H9 (cell line): ENCODE measurements at regions not wholly inside any gene's neighbourhood (a gene's known extent, or its start where the extent isn't known, plus 50 kb on each side); places are given as distances from the start of the nearest gene placed in this dataset.
A peak's percentile ranks its signal among the peaks of the same experiment; 100 is the strongest.

Experiments
- DNase-seq: peaks from one replicate; pipeline ENCODE4 v3.0.0-alpha.2; 2017
- H2AFZ ChIP-seq: one replicate; pipeline ENCODE4 v1.6.1; 2013; ENCODE audit warnings: mild to moderate bottlenecking, low read length, control low read depth, moderate library complexity
- H2AK5ac ChIP-seq: 2 replicates; pipeline ENCODE4 v1.6.1; 2013; ENCODE audit warnings: low read length, control low read depth, mixed read lengths; ENCODE audit not compliant: insufficient read length
- H2BK120ac ChIP-seq: one replicate; pipeline ENCODE4 v1.6.1; 2013; ENCODE audit warnings: low read depth, mild to moderate bottlenecking, low read length, control low read depth, inconsistent platforms; ENCODE audit not compliant: poor library complexity, severe bottlenecking
- H2BK12ac ChIP-seq: 2 replicates; pipeline ENCODE4 v1.6.1; 2013; ENCODE audit warnings: low read length, control low read depth, mixed read lengths, low read depth; ENCODE audit not compliant: insufficient read length
- H2BK15ac ChIP-seq: 2 replicates; pipeline ENCODE4 v1.6.1; 2013; ENCODE audit warnings: low read depth, low read length, control low read depth
- H2BK20ac ChIP-seq: one replicate; pipeline ENCODE4 v1.6.1; 2013; ENCODE audit warnings: low read depth, mild to moderate bottlenecking, low read length, control low read depth, inconsistent platforms; ENCODE audit not compliant: poor library complexity, severe bottlenecking
- H2BK5ac ChIP-seq: 2 replicates; pipeline ENCODE4 v1.6.1; 2013; ENCODE audit warnings: low read length, control low read depth, mixed read lengths; ENCODE audit not compliant: insufficient read length
- H3K14ac ChIP-seq: 2 replicates; pipeline ENCODE4 v1.6.1; 2013; ENCODE audit warnings: low read length, control low read depth; ENCODE audit not compliant: insufficient read depth
- H3K18ac ChIP-seq: 2 replicates; pipeline ENCODE4 v1.6.1; 2013; ENCODE audit warnings: low read depth, mild to moderate bottlenecking, mixed read lengths, low read length, control low read depth; ENCODE audit not compliant: insufficient read length
- H3K23ac ChIP-seq: 2 replicates; pipeline ENCODE4 v1.6.1; 2013; ENCODE audit warnings: low read length, control low read depth, mixed read lengths, low read depth; ENCODE audit not compliant: insufficient read length
- H3K23me2 ChIP-seq: 2 replicates; pipeline ENCODE4 v1.6.1; 2013; ENCODE audit warnings: low read depth, mild to moderate bottlenecking, mixed read lengths, low read length, control low read depth; ENCODE audit not compliant: insufficient read length, poor library complexity, severe bottlenecking
- H3K27ac ChIP-seq: 2 replicates; pipeline ENCODE4 v1.5.1; 2013; ENCODE audit warnings: low read length, control low read depth, mixed read lengths, low read depth; ENCODE audit not compliant: insufficient read length
- H3K27me3 ChIP-seq: 2 replicates; pipeline ENCODE4 v1.6.1; 2013; ENCODE audit warnings: low read length, control low read depth, inconsistent platforms; ENCODE audit not compliant: insufficient read depth
- H3K4ac ChIP-seq: 2 replicates; pipeline ENCODE4 v1.6.1; 2013; ENCODE audit warnings: low read depth, mild to moderate bottlenecking, control low read depth, inconsistent platforms, low read length, moderate library complexity
- H3K4me1 ChIP-seq: 2 replicates; pipeline ENCODE4 v1.6.1; 2013; ENCODE audit warnings: low read length, control low read depth, inconsistent platforms; ENCODE audit not compliant: insufficient read depth
- H3K4me2 ChIP-seq: 2 replicates; pipeline ENCODE4 v1.6.1; 2013; ENCODE audit warnings: low read length, control low read depth, mixed read lengths; ENCODE audit not compliant: insufficient read length, insufficient read depth
- H3K56ac ChIP-seq: 2 replicates; pipeline ENCODE4 v1.6.1; 2013; ENCODE audit warnings: low read depth, mild to moderate bottlenecking, mixed read lengths, low read length, control low read depth; ENCODE audit not compliant: insufficient read length
- H3K79me1 ChIP-seq: 2 replicates; pipeline ENCODE4 v1.6.1; 2013; ENCODE audit warnings: low read depth, mild to moderate bottlenecking, moderate library complexity, low read length, control low read depth, inconsistent platforms; ENCODE audit not compliant: insufficient read depth, poor library complexity, severe bottlenecking
- H3K79me2 ChIP-seq: 2 replicates; pipeline ENCODE4 v1.6.1; 2013; ENCODE audit warnings: low read length, control low read depth, inconsistent platforms; ENCODE audit not compliant: insufficient read depth
- H3K9ac ChIP-seq: 2 replicates; pipeline ENCODE4 v1.6.1; 2013; ENCODE audit warnings: low read length, control low read depth, mixed read lengths; ENCODE audit not compliant: insufficient read length; ENCODE audit errors: extremely low read depth
- H3K9me3 ChIP-seq: one replicate; pipeline ENCODE4 v1.6.1; 2013; ENCODE audit warnings: low read depth, low read length, inconsistent platforms; ENCODE audit not compliant: control insufficient read depth
- H3T11ph ChIP-seq: one replicate; pipeline ENCODE4 v1.6.1; 2013; ENCODE audit warnings: mild to moderate bottlenecking, low read length, control low read depth, inconsistent platforms
- H4K20me1 ChIP-seq: one replicate; pipeline ENCODE4 v1.6.1; 2013; ENCODE audit not compliant: control insufficient read depth, insufficient read length, insufficient read depth
- H4K5ac ChIP-seq: 2 replicates; pipeline ENCODE4 v1.6.1; 2013; ENCODE audit warnings: low read depth, mild to moderate bottlenecking, mixed read lengths, low read length, control low read depth; ENCODE audit not compliant: insufficient read length
- H4K8ac ChIP-seq: replicated peaks from 2 replicates; pipeline ENCODE4 v1.6.1; 2013; ENCODE audit warnings: low read length, control low read depth, mixed read lengths, low read depth; ENCODE audit not compliant: insufficient read length
- H4K91ac ChIP-seq: 2 replicates; pipeline ENCODE4 v1.6.1; 2013; ENCODE audit warnings: low read depth, mild to moderate bottlenecking, moderate library complexity, mixed read lengths, low read length, control low read depth; ENCODE audit not compliant: insufficient read length
- H3K27ac Mint-ChIP-seq, 3 experiments: 2 replicates in 2 of 3; 3 replicates in 1 of 3; pipeline ENCODE4 v1.8.0; 2020 to 2021; ENCODE audit warnings: mixed read lengths in 3 of 3, mild to moderate bottlenecking in 1 of 3, moderate library complexity in 1 of 3
- H3K27me3 Mint-ChIP-seq: 2 replicates; pipeline ENCODE4 v1.8.0; 2021; ENCODE audit warnings: low read depth, mild to moderate bottlenecking, moderate library complexity, mixed read lengths
- H3K36me3 Mint-ChIP-seq, 3 experiments: 2 replicates in 2 of 3; 3 replicates in 1 of 3; pipeline ENCODE4 v1.8.0; 2020 to 2021; ENCODE audit warnings: low read depth in 3 of 3, mixed read lengths in 3 of 3; ENCODE audit not compliant: insufficient read depth in 1 of 3
- H3K4me1 Mint-ChIP-seq, 2 experiments: 2 replicates each; pipeline ENCODE4 v1.8.0; 2020; ENCODE audit warnings: mixed read lengths in 2 of 2
- H3K4me3 Mint-ChIP-seq, 2 experiments: 2 replicates in 1 of 2; 3 replicates in 1 of 2; pipeline ENCODE4 v1.8.0; 2020 to 2021; ENCODE audit warnings: mild to moderate bottlenecking in 2 of 2, mixed read lengths in 2 of 2, moderate library complexity in 1 of 2
- H3K9me3 Mint-ChIP-seq, 2 experiments: 2 replicates in 1 of 2; 3 replicates in 1 of 2; pipeline ENCODE4 v1.8.0; 2020; ENCODE audit warnings: mild to moderate bottlenecking in 2 of 2, mixed read lengths in 2 of 2, moderate library complexity in 1 of 2
- WGBS: extraction: QIAGEN DNeasy Blood & Tissue Kit; methylation state at CpG from one replicate; pipeline ENCODE4 v1.1.7; 2013; ENCODE audit warnings: missing lambda C conversion rate, low lambda C conversion rate, mixed read lengths; ENCODE audit not compliant: insufficient read length; ENCODE audit errors: extremely low coverage; 5-methylcytosine and 5-hydroxymethylcytosine counted together
- TF ChIP-seq, protein P1 (sequence below): fragments of 200-600 bp; sonication (generic); conservative IDR thresholded peaks from 3 replicates; pipeline ENCODE4 v1.8.0; 2021; ENCODE audit warnings: antibody characterized with exemption, mild to moderate bottlenecking

DNA sequence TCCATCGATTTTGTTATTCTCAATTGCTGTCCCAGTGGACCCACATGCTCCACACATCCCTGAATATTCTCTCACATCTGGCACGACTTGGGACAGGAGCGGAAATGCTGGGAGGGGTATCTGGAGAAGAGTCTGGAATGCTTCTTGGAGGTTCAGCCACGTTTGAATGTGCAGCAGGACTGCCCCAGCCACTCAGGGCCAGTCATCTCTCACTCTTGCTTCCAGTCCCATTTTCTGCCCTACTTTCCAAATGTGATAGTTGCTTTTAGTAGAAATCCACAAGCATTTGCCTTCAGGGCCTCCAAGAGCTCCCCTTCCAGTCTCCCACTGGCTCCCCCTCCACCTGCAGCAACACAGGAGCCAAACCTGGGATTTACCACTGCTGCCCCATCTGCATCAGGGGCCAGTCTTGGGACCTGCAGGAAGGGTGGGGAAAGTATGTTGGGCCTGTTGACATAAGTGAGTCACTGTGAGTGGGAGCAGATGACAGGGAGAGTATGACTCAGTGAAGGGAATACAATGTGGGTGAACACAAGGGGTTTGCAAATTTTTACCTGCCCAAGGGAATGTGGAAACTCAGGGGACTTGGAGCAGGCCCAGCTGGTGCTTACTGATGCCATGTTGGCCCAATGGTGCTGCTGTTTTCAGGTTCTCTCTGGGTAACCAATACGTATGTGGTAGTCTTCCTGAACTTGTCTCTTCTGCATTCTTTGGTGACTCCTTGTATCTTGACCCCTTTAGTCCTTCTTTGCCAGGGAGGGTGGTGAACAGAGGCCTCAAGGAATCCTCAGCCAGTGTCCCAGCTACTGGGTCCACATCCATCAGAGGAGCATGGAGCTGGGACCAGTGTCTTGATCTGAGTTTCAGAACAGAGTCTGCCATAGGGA is 78.8 kb upstream of the CRHR1 start:
- Histone ChIP-seq H3K27ac (no peak overlapping the region), H2AFZ (no peak overlapping the region), H4K20me1 (no peaks in the 10 kb centered on the region), H4K5ac (no peak overlapping the region), H3K4ac (no peak overlapping the region), H3K14ac (no peak overlapping the region), H2BK15ac (no peak overlapping the region), H4K91ac (no peak overlapping the region), H3K9ac (no peak overlapping the region), H4K8ac (no peak overlapping the region), H3K9me3 (no peaks in the 10 kb centered on the region), H3K27me3 (no peaks in the 10 kb centered on the region; the same call in 1 of the 2 replicates), H3K23ac (no peak overlapping the region), H2BK12ac (no peak overlapping the region), H3K18ac (no peak overlapping the region), H3K4me2 (no peak overlapping the region), H3K79me2 (no peaks in the 10 kb centered on the region), H3K4me1 (peaks cover 5% of the 10 kb centered on the region; the same call in 1 of the 2 replicates), H3K56ac (no peak overlapping the region), H3K79me1 (no peaks in the 10 kb centered on the region), H2BK20ac (no peak overlapping the region), H2AK5ac (no peak overlapping the region), H3T11ph (no peak overlapping the region), H3K23me2 (no peaks in the 10 kb centered on the region), H2BK120ac (no peak overlapping the region), H2BK5ac (no peak overlapping the region)
- no peak for DNase-seq
- TF ChIP-seq, protein P1, sequence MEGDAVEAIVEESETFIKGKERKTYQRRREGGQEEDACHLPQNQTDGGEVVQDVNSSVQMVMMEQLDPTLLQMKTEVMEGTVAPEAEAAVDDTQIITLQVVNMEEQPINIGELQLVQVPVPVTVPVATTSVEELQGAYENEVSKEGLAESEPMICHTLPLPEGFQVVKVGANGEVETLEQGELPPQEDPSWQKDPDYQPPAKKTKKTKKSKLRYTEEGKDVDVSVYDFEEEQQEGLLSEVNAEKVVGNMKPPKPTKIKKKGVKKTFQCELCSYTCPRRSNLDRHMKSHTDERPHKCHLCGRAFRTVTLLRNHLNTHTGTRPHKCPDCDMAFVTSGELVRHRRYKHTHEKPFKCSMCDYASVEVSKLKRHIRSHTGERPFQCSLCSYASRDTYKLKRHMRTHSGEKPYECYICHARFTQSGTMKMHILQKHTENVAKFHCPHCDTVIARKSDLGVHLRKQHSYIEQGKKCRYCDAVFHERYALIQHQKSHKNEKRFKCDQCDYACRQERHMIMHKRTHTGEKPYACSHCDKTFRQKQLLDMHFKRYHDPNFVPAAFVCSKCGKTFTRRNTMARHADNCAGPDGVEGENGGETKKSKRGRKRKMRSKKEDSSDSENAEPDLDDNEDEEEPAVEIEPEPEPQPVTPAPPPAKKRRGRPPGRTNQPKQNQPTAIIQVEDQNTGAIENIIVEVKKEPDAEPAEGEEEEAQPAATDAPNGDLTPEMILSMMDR: no peak
- Mint-ChIP-seq H3K4me3 (no peak overlapping the region), H3K27ac (peak overlapping the region in 1 of 3 experiments; percentile 50; a peak in 2 of 7 replicates), H3K27me3 (peaks cover 19% of the 10 kb centered on the region), H3K9me3 (no peaks in the 10 kb centered on the region), H3K4me1 (peaks cover 22 to 28% of the 10 kb centered on the region in 2 experiments), H3K36me3 (no peaks in the 10 kb centered on the region)
- no CpG with 5 or more reads among the region's 5 CpGs for WGBS
